Left cardiac atrium (tissue), 4 donors: ENCODE measurements at regions not wholly inside any gene's neighbourhood (a gene's known extent, or its start where the extent isn't known, plus 50 kb on each side); places are given as distances from the start of the nearest gene placed in this dataset.

Experiments used
- ATAC-seq, 2 donors: fragments of 200-7000 bp; cut with Tn5 transposase; one replicate each; pipeline ENCODE4 v1.9.1; 2020; ENCODE audit warnings: mild to moderate bottlenecking in 2 of 2, moderate library complexity in 2 of 2
- DNase-seq: peaks from one replicate; pipeline ENCODE4 v3.0.0-alpha.2; 2020
- intact Hi-C, 2 donors: fragments of 100-400 bp; cut with DNase I; formaldehyde crosslinking; loops; one replicate each; pipeline versions ENCODE4 v1.14.1 to v1.15.1; 2022 to 2023
- donor health status: DM: no; HTN: yes; CAD: no.
- donor health status: DM: no; HTN: yes; CAD: no; lungs with severe emphysema.
- donor health status: DM: yes; HTN: yes; CAD: no.
- donor health status: Dilated cardiomyopathy.

DNA sequence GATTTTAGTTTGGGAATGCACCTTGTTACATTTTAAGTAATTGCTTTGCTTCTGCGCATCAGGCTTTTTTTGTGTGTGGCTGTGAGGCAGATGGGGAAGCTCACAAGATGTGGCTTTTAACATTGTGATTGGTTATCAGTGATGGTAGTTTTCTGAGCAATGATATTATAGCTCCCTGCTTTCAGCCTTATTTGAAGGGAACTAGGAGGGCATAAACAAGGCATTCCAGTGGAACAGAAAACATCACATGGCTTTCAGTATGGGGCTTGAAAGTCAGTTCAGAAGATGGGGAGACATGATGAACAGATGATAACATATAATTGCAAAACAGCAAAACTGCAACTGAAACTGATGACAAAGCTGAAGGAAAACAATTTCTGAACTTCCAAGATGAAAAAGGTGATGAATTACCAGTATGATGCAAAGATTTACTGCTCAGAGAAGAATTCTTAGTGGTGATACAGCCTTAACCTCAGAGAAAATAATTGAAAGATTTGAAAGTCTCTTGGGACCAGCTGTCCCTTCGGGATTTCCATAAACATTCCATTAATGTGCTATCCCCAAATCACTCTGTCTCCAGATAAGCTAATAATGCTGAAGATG lies 439.7 kb downstream of the RND3 start:
- intact Hi-C loops: no loop called here
- DNase-seq (no peak), ATAC-seq (no peak)

DNA sequence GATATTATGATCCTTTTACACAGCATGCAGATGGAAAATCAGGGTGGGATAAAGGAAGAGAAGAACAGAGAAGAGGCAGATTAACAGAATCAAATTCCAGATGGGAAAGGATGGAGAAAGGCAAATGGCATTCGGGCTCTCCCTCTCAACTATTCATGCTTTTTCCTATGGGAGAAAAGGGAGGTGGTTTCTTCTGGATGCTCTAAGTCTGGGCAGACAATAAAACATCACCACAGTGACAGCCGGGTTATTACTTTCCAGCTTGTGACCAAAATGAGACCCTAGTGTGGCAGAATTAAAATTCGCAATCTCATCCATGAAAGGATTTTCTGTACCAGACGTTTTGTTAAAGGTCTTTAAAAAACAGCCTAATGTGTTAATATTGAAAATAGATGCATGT lies 440.7 kb downstream of the RND3 start:
- ATAC-seq: no peak
- intact Hi-C loops: no loop called here
- no peak for DNase-seq

DNA sequence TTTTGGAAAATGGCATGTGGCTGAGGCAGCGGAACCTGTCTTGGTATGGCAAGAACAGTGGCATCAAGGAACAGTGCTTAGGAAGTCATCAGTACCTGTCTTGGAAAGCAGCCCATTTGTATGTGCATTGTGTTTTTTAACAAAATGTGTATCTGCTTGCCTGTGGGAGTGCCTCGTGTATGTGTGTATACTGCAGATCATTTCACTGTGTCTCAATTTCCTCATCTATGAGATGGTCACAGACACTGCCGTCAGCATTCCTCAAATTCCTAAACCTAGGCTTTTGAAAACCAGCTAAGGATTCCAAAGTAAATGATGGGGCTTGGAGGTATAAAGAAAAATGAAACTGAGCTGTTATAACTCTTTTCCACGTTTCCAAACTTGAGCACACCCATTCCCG lies 441.3 kb downstream of the RND3 start:
- DNase-seq (no peak), ATAC-seq (no peak)
- intact Hi-C loops: no loop called here

DNA sequence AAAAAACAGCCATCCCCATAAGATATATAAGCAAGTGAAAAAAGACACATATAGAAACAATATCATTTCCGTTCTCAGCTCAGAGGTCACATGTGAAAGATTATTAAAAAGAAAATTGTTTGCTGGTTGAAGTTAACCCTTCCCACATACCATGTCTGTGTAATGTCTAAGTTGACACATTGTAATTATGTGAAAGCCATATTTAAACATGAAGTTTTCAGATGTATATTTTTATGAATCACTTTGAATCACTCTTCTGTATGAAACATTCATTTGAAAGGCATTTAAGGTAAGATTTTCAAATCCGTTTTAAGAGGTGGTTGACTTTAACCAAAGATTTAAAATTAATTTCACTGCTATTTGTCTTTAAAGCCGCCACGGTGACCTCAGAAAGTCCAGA lies 441.9 kb downstream of the RND3 start:
- ATAC-seq (no peak), DNase-seq (no peak)
- intact Hi-C loops: no loop called here

DNA sequence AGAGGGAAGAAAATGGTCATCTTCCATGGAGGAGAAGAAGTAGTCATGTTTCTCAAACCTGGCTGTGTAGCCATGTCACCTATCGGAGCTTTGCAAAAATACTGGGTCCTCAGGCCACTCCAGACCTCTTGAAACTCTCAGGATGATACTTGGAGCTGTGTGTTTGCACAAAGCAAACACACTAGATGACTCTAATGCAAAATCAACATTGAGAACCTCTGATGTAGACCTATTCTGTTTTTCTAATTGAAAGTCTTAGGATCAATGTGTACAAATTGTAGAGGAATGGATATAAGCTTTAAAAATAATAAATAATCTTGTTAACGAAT lies 444.3 kb downstream of the RND3 start:
- intact Hi-C loops: no loop called here
- ATAC-seq (no peak), DNase-seq (no peak)

DNA sequence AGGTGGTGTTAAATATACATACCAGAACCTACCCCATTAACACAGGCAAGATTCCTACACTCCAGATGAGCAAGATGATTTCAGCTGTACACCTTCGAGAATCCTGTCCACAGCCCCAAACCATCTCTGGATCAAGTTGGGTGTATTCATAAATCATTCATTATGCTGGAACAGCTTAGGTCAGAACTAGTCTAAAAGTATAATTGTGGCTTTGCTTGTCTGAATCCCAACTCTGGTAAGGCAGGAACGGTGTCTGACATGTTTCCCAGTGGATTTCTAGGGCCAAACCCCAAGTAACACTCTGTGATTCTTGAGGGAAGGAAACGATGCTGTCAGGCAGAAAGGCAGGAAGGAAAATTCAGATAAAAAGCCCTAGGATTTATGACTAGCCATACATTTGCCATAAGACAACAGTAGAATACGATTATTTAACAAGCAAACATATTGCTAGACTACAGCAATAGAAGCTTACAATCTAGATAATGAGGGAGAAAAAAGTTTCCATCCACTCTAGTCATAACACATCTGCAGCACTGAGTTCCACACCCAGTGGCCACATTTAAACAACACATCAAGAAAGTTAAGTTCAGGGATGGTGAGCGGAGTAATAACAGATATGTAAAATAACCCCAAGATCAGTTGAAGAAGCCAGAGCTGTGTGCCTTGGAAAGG lies 444.8 kb downstream of the RND3 start:
- intact Hi-C loops: no loop called here
- DNase-seq (no peak), ATAC-seq (no peak)

DNA sequence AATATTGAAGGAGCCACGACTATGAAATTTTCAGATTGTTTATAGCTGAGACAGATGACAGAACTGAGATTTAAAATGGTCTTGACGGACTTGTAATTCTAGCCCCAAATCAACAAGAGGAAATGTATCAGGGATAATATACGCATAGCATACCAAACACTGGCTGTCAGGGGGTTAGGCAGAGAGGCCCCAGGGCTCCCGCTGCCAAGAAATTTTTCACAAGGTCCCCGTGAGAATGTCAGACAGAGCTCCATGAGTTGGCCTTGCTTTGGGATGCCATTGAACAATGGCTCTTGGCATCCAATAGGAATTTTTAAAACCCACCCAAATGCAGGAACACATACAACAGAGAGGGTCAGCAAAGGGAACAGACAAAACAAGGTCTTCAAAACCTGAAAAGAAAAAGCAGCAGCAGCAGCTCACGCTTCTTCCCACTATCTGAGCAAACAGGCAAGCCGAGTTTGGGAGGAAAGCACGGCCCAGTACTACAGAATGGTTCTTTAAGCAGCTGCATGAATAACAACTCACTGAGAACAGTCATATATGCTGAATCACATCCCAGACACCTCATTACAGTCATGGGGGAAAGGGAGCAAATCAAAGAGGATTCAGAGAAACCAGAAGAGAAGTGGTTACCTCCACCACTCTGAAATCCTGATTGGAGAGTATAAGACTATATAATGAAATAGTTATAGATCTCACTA lies 445.6 kb downstream of the RND3 start:
- intact Hi-C loops: no loop called here
- ATAC-seq: no peak
- DNase-seq: no peak

DNA sequence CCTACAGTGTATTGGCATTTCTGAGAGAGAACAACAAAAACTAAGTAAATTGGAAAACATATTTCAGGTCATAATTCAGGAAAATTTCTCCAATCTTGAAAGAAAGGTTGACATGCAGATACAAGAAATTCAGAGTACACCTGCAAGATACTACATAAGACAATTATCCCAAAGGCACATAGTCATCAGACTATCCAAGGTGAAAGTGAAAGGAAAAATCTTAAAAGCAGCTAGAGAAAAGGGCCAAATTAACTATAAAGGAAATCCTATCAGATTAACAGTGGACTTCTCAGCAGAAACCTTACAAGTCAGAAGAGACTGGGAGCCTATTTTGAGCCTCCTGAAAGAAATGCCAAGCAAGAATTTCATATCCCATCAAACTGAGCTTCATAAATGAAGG lies 449.0 kb upstream of the MMADHC start:
- no peak for ATAC-seq

DNA sequence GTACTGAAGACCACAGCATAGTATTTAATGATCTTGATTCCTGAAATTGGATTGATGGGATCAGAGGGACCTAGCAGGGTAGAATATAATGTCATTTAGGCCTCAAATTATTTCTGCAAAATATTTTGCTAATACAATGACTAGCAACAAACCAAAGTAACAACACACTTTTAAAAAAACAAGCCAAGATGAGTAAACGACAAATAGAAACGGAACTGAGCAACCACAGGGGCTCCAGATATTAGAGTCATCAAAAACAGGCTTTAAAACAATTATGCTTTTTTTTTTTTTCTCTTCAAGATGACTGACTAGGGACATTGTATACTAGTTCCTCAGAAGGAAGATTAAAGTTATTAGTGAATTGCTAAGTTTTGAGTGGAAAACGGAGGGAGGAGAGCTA lies 447.1 kb upstream of the MMADHC start:
- intact Hi-C loops: no loop called here
- DNase-seq (no peak), ATAC-seq (no peak)

More for the DNA sequence above, 449.0 kb upstream of the MMADHC start:
- intact Hi-C loops: no loop called here
- no peak for DNase-seq

DNA sequence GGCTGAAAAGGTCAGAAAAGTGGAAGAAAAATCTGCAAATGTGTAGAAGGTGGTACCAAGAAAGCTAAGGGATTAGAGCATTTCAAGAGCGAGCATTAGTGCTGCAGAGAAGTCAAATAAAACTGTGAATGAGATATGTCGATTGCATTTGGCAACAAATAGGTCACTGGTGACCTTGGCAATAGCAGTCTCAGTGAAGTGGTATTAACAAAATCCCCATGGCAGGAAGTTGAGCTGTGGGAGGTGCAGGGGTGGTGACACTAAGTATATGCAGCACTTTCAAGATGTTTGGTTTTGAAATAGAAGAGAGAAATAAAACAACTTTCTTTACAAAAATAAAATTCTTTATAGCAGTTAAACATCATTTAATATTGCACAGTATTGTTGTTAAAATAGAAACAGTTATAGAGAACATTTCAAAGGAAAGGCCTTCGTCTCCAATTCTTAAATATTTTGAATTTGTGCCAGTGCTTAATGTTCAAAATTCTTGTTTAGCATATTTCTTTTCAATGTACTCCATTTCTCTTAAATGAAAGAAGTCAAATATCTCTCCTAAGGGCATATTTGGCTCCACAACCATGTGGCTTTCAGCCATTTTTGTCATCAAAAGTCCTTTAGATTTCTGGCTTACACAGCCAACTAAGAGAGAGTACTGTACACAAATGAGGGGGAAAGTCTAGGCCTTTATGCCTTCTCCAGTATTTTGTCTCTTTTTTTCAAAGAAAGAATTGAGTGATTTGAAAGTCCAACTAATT lies 443.0 kb upstream of the MMADHC start:
- ATAC-seq (no peak), DNase-seq (no peak)

DNA sequence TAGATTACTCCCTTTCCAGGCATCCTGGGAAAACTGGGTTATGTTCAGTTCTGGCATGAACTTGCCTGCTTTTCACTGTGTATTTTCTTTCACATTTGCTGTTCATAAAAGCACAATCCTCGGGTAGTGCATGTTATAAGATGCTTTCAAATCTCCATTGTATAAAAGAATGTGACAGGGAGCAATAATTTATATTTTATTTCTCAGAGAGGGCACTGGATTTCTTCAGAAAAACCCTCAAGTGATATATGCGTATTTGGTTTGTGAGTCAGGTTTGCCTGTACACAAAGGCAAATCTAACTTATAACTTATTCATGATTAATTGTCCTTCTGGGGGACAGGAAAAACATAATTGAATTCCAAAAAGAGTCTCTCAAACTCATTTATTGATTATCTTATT lies 440.7 kb upstream of the MMADHC start:
- ATAC-seq (no peak), DNase-seq (no peak)
- intact Hi-C loops: no loop called here

More for the DNA sequence above, 443.0 kb upstream of the MMADHC start:
- intact Hi-C loops: no loop called here

DNA sequence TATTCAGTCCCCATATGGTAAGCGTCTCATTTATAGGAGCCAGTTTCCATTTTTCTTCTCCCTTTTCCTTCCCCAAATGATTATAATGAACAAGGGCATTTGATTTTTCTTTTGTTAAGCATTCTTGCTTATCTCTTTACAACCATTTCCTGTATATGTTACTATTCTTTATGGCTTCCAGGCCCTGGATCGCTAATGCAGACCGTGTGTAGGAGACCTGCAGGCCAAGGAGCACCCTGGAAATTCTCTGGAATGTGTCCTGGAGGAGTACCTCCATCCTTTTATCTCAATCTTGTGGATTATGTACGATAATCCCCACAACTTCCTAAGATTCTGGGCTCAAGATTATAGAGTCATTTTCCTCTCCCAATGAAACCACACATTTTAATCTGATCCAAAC lies 439.6 kb upstream of the MMADHC start:
- no peak for ATAC-seq
- DNase-seq: no peak
- intact Hi-C loops: no loop called here

DNA sequence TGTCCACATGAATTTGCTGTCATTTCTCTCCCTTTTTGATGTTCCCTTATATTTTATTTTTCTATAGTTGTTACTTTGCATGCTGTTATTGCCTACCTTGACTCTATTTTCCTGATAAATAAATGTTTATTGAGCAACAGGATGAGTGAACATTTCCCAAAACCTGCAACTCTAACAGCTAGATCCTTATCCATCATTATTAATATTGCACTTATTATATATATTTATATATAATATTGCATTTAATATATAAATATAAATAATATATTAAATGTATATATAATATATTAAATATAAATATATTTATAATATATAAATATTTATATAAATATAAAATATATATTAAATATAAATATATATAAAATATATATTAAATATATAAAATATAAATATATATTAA lies 436.1 kb upstream of the MMADHC start:
- no peak for ATAC-seq
- intact Hi-C loops: no loop called here
- DNase-seq: no peak

DNA sequence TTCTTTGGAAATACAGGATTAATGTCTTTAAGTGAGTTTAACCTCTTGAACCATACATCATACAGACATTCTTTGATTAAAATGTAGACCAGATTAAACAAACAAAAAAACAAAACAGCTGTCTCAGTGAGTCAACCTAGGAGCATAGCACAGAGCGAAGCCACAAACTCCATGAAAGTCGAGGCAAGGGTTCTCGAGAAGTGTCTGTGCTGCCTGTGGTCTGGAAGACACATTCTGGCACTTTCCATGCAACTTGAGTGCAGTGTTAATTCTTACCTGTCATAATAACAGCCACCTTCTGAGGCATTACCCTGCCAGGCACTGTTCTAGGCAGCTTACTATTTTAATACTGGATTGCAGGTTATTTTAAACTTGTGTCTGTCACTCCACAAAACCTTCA lies 435.5 kb upstream of the MMADHC start:
- ATAC-seq (no peak), DNase-seq (no peak)
- intact Hi-C loops: no loop called here

DNA sequence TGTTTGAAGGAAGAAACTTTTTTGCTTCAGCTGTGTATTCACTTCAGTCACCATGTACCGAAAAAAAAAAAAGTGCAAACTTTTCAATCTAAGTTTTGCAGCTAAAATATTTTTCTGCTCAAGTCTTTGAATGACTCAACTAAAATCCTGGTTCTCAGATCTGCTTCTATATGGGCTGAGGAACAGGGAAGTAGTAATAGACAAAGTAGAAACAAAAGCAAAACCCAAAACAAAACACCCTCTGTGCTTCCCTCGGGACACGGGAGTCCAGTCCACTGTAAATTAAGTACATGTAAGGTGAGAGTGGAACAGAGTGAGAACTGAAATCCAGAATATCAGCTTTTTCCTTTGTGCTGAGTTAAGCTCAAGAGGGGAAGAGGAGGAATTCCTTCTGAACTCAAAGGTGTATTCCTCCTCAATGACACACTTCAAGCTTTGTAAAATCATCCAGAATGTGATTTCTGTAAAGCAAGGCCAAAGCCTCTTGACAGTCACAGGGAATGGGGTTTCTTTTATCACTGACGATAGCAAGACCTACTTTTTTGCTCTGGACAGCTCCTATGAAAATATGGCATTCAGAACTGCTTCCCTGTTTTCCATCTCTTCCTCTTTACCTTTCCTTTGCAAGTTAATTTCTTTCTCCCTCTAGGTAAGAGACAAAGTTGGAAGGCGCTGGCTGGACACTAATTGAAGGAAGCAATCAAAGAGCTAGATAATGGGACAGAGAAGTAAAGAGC lies 433.5 kb upstream of the MMADHC start:
- ATAC-seq: no peak
- no peak for DNase-seq
- intact Hi-C loops: no loop called here

DNA sequence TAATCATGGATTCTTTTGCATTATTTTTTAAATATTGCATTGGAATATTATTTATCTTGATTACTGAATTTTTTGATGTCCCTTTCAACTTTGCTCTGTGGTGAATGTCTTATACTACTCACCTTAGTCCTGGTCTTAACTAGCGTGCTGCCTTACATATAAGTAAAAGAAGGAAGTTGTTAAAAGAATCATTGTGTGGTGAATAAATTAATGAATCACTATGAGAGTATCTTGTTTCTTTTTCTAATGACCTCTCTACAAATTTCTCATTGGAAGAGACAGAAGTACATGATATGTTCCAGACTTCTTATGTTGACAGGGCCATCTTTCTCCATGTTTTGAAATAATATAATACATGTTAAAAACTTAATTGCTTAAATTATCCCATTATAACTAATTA lies 432.6 kb upstream of the MMADHC start:
- no peak for DNase-seq
- intact Hi-C loops: no loop called here
- no peak for ATAC-seq

DNA sequence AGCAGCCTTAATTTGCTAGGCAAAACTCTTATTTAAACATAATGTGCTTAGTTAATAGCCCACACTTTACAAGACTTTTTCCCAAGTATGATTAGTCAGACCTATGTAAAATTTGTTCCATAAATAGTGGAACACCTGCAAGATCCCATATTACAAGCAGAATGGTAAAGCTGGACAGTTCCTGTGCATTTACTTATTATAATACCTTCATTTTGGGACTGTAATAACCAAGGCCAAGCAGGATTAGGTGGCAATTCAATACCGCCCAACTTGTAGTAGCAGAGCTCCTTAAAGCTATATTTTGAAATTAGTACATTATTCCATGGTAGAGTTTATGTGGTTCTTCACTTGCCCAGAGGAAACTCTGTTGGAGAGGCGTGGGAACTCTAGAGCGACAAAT lies 431.5 kb upstream of the MMADHC start:
- DNase-seq (no peak), ATAC-seq (no peak)
- intact Hi-C loops: no loop called here

DNA sequence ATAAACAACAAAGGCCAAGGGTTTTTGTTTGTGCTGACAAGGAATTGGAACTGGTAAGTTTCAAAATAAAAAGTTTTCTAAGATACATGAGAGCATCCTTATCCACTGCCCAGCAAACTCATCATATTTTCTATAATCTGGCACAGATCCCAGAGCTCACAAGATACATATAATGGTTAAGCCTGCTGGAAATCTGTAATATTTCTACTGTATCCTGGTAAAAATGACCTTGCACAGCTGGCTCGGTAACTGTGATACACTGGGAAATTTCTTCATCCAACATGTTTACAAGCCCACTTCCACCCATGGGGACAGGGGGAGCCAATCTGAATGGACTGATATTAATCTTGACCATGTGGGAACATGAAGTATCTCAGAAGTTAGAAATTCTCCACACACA lies 425.4 kb upstream of the MMADHC start:
- no peak for DNase-seq

DNA sequence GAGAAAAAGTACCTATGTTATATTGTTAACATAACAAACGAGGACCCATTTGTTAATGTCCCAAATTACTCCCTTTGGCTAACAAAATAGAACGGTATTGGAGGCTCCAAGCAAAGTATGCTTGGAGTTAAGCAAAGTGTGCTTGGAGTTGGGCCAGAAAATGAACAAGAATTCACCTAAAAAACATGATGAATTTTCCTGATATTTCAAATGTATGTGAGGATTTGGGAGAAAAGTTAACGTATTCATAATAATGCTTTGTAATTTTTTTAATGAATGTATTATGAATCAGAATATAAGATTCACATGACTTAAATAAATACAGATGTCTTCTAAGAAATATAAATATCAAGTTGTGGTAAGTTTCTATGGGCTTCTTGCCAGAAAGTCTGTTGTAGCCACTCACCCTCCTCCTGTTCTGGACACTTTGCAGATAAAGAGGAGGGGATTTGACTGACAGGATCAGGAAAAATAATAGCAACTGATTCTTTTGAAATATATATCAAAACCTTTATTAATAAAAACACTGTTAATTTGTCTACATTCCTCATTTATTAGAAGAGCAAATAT lies 423.7 kb upstream of the MMADHC start:
- no peak for ATAC-seq
- no peak for DNase-seq
- intact Hi-C loops: no loop called here

More for the DNA sequence above, 425.4 kb upstream of the MMADHC start:
- intact Hi-C loops: no loop called here
- ATAC-seq: peak in 1 of 2 donors; percentile 27
